Neuronal stem cell (in vitro differentiated cells): ENCODE measurements at regions not wholly inside any gene's neighbourhood (a gene's known extent, or its start where the extent isn't known, plus 50 kb on each side); places are given as distances from the start of the nearest gene placed in this dataset.

Source experiments
- DNase-seq: peaks from one replicate; pipeline ENCODE4 v3.0.0-alpha.2; 2013; ENCODE audit warnings: low spot score
- H2AFZ ChIP-seq: one replicate; pipeline ENCODE4 v1.6.1; 2013; ENCODE audit warnings: mild to moderate bottlenecking, low read length, inconsistent platforms
- H2AK5ac ChIP-seq: 2 replicates; pipeline ENCODE4 v1.6.1; 2013; ENCODE audit warnings: low read depth, mild to moderate bottlenecking, inconsistent platforms, low read length, moderate library complexity, mixed read lengths
- H2BK120ac ChIP-seq: 2 replicates; pipeline ENCODE4 v1.6.1; 2013; ENCODE audit warnings: low read depth, mild to moderate bottlenecking, inconsistent platforms, low read length, moderate library complexity, mixed read lengths
- H2BK12ac ChIP-seq: one replicate; pipeline ENCODE4 v1.6.1; 2013; ENCODE audit warnings: low read length, inconsistent platforms
- H2BK15ac ChIP-seq: 2 replicates; pipeline ENCODE4 v1.6.1; 2013; ENCODE audit warnings: mild to moderate bottlenecking, low read length, inconsistent platforms, mixed read lengths
- H2BK5ac ChIP-seq: one replicate; pipeline ENCODE4 v1.6.1; 2013; ENCODE audit warnings: inconsistent platforms, mild to moderate bottlenecking, low read length, moderate library complexity
- H3K14ac ChIP-seq: one replicate; pipeline ENCODE4 v1.6.1; 2013; ENCODE audit warnings: low read length, inconsistent platforms
- H3K18ac ChIP-seq: 2 replicates; pipeline ENCODE4 v1.6.1; 2013; ENCODE audit warnings: low read length, inconsistent platforms
- H3K23ac ChIP-seq: 2 replicates; pipeline ENCODE4 v1.6.1; 2013; ENCODE audit warnings: low read depth, mild to moderate bottlenecking, mixed read lengths, low read length, inconsistent platforms; ENCODE audit not compliant: poor library complexity
- H3K27ac ChIP-seq: replicated peaks from 3 replicates; pipeline ENCODE4 v1.5.1; 2013; ENCODE audit warnings: low read length, inconsistent platforms
- H3K27me3 ChIP-seq, 3 experiments: 2 replicates each; pipeline ENCODE4 v1.6.1; 2013; ENCODE audit warnings: low read length in 3 of 3, mild to moderate bottlenecking in 2 of 3, inconsistent platforms in 1 of 3, low read depth in 1 of 3, mixed read lengths in 1 of 3, moderate library complexity in 1 of 3; ENCODE audit not compliant: control insufficient read depth in 3 of 3, insufficient read depth in 3 of 3
- H3K36me3 ChIP-seq, 2 donors: replicated peaks in 1 of 2; 2 replicates each; pipeline ENCODE4 v1.6.1; 2013; ENCODE audit warnings: low read length in 2 of 2; ENCODE audit not compliant: control insufficient read depth in 2 of 2, insufficient read depth in 2 of 2
- H3K4ac ChIP-seq: 2 replicates; pipeline ENCODE4 v1.6.1; 2013; ENCODE audit warnings: inconsistent platforms, mild to moderate bottlenecking, low read length, moderate library complexity
- H3K4me1 ChIP-seq, 2 donors: 1 replicate in 1 of 2; 2 replicates in 1 of 2; pipeline ENCODE4 v1.6.1; 2013; ENCODE audit warnings: low read length in 2 of 2, low read depth in 1 of 2; ENCODE audit not compliant: control insufficient read depth in 2 of 2, insufficient read depth in 1 of 2
- H3K4me2 ChIP-seq: one replicate; pipeline ENCODE4 v1.6.1; 2013; ENCODE audit warnings: mild to moderate bottlenecking, low read length, inconsistent platforms; ENCODE audit not compliant: insufficient read depth, poor library complexity, severe bottlenecking
- H3K4me3 ChIP-seq, 2 donors: 2 replicates each; pipeline ENCODE4 v1.5.1; 2013; ENCODE audit warnings: low read length in 2 of 2, mild to moderate bottlenecking in 2 of 2, inconsistent platforms in 1 of 2, moderate library complexity in 1 of 2
- H3K79me1 ChIP-seq: one replicate; pipeline ENCODE4 v1.6.1; 2013; ENCODE audit warnings: low read depth, mild to moderate bottlenecking, inconsistent platforms, low read length, moderate library complexity
- H3K9ac ChIP-seq: one replicate; pipeline ENCODE4 v1.6.1; 2013; ENCODE audit warnings: mild to moderate bottlenecking, low read depth, low read length, inconsistent platforms; ENCODE audit not compliant: poor library complexity
- H3K9me3 ChIP-seq, 2 donors: replicated peaks in 1 of 2; 2 replicates each; pipeline versions ENCODE3 to v1.6.1; 2013; ENCODE audit warnings: low read length in 2 of 2, mild to moderate bottlenecking in 2 of 2, inconsistent platforms in 1 of 2, low read depth in 1 of 2, mixed read lengths in 1 of 2, moderate library complexity in 1 of 2; ENCODE audit not compliant: control insufficient read depth in 2 of 2, insufficient read depth in 1 of 2
- H4K8ac ChIP-seq: one replicate; pipeline ENCODE4 v1.6.1; 2013; ENCODE audit warnings: low read depth, mild to moderate bottlenecking, inconsistent platforms, low read length, moderate library complexity
- H4K91ac ChIP-seq: one replicate; pipeline ENCODE4 v1.6.1; 2013; ENCODE audit warnings: low read length, low read depth, mild to moderate bottlenecking, inconsistent platforms; ENCODE audit not compliant: poor library complexity
- WGBS, 2 donors: extraction: QIAGEN DNeasy Blood & Tissue Kit; methylation state at CpG; one replicate each; pipeline ENCODE4 v1.1.7; 2013; ENCODE audit warnings: missing lambda C conversion rate in 2 of 2, mixed read lengths in 1 of 2; ENCODE audit not compliant: insufficient read length in 2 of 2, insufficient replicate concordance in 1 of 2; ENCODE audit errors: extremely low coverage in 2 of 2; 5-methylcytosine and 5-hydroxymethylcytosine counted together

DNA sequence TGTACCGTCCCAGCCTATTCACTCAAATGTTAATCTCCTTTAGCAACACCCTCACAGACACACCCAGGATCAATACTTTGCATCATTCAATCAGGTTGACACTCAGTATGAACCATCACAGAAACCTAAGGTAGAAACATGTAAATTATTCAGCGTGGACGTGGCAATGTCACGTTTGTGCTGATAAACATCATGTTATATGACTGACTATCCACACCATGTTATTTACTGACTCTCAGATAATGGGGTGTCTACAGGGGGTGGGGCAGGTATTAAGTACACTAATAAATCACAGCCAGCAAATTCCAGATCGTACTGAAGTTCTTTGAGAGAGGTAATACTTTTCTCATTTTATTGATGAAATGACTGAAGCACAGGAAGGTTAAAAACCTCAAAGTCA is 280.0 kb downstream of the C12orf75 start:
- Histone ChIP-seq H3K27me3 (no peaks in the 10 kb centered on the region), H3K14ac (no peak overlapping the region), H3K4ac (no peak overlapping the region), H4K91ac (no peak overlapping the region), H3K36me3 (no peaks in the 10 kb centered on the region), H2BK120ac (no peak overlapping the region), H3K9ac (no peak overlapping the region), H3K4me2 (no peak overlapping the region), H4K8ac (no peak overlapping the region), H3K27ac (no peak overlapping the region), H2BK12ac (no peak overlapping the region), H3K18ac (no peak overlapping the region), H2AK5ac (no peak overlapping the region), H3K23ac (no peak overlapping the region), H3K9me3 (no peaks in the 10 kb centered on the region), H3K4me3 (no peak overlapping the region), H3K4me1 (peaks cover 0 to 3% of the 10 kb centered on the region in 2 donors), H3K79me1 (no peaks in the 10 kb centered on the region), H2BK5ac (no peak overlapping the region), H2AFZ (no peak overlapping the region), H2BK15ac (no peak overlapping the region)
- no CpG with 5 or more reads among the region's 5 CpGs for WGBS, 2 donors
- no peak for DNase-seq

GRCh38 chr12:105611340-105611739 is 280.8 kb downstream of the C12orf75 start:
- H3K23ac ChIP-seq = no peak overlapping the region
- no peaks in the 10 kb centered on the region for H3K79me1 ChIP-seq
- H2BK15ac ChIP-seq = no peak overlapping the region
- no peaks in the 10 kb centered on the region for H3K9me3 ChIP-seq
- DNase-seq = no peak
- H3K27ac ChIP-seq = no peak overlapping the region
- no peak overlapping the region for H3K4me2 ChIP-seq
- no peak overlapping the region for H2AK5ac ChIP-seq
- no peak overlapping the region for H2BK120ac ChIP-seq
- no peaks in the 10 kb centered on the region for H3K36me3 ChIP-seq
- WGBS, 2 donors = no CpG with 5 or more reads among the region's 3 CpGs
- H3K4me1 ChIP-seq = peaks cover 0 to 3% of the 10 kb centered on the region in 2 donors
- H3K4me3 ChIP-seq = no peak overlapping the region
- no peak overlapping the region for H3K14ac ChIP-seq
- H2BK5ac ChIP-seq = no peak overlapping the region
- H3K18ac ChIP-seq = no peak overlapping the region
- H2BK12ac ChIP-seq = no peak overlapping the region
- no peak overlapping the region for H4K8ac ChIP-seq
- no peaks in the 10 kb centered on the region for H3K27me3 ChIP-seq
- H3K9ac ChIP-seq = no peak overlapping the region
- H3K4ac ChIP-seq = no peak overlapping the region
- no peak overlapping the region for H2AFZ ChIP-seq
- H4K91ac ChIP-seq = no peak overlapping the region

DNA sequence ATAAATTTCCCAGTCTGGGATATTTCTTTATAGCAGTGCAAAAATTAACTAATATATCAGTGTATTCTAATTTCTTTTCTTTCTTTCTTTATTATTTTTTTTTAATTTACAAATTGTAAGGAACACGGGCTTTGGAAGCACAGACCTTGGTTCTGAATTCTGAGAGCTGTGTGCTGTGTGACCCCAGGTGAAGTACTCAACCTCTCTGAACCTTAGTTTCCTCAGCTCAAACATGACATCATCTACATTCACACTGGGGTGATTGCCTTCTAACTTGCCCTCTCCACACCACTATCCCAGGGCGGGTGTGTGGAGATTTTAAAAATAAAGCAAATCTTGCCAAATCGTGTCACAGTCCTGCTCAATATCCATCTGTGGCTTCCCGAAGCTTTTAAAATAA is 282.8 kb downstream of the C12orf75 start:
- H4K91ac ChIP-seq = no peak overlapping the region
- no peak overlapping the region for H3K18ac ChIP-seq
- no peak overlapping the region for H2BK15ac ChIP-seq
- no peak overlapping the region for H3K27ac ChIP-seq
- WGBS, 2 donors = no CpG with 5 or more reads among the region's 4 CpGs
- no peaks in the 10 kb centered on the region for H3K27me3 ChIP-seq
- no peaks in the 10 kb centered on the region for H3K9me3 ChIP-seq
- H2BK5ac ChIP-seq = no peak overlapping the region
- H4K8ac ChIP-seq = no peak overlapping the region
- DNase-seq = no peak
- H3K14ac ChIP-seq = no peak overlapping the region
- H2BK120ac ChIP-seq = no peak overlapping the region
- H3K4me3 ChIP-seq = no peak overlapping the region
- no peak overlapping the region for H3K4ac ChIP-seq
- peaks cover 1 to 3% of the 10 kb centered on the region in 2 donors for H3K4me1 ChIP-seq
- no peak overlapping the region for H2AFZ ChIP-seq
- no peaks in the 10 kb centered on the region for H3K36me3 ChIP-seq
- no peak overlapping the region for H3K9ac ChIP-seq
- H2AK5ac ChIP-seq = no peak overlapping the region
- no peaks in the 10 kb centered on the region for H3K79me1 ChIP-seq
- no peak overlapping the region for H2BK12ac ChIP-seq
- H3K4me2 ChIP-seq = no peak overlapping the region
- H3K23ac ChIP-seq = no peak overlapping the region

DNA sequence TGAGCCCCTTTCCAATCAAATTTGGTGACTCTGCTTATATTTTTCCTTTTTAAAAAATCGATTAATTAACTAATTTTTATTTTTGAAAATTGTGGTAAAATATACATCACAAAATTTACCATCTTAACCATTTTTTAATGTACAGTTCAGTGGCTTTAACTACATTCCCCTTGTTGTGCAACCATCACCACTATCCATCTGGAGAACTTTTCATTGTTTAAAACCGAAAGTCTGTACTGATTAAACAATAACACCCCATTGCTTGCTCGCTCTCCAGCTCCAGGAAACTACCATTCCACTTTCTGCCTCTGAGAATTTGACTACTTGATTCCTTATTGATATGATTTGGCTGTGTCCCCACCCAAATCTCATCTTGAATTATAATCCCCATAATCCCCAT is 283.4 kb downstream of the C12orf75 start:
- Histone ChIP-seq H3K18ac (no peak overlapping the region), H3K4ac (no peak overlapping the region), H3K4me3 (no peak overlapping the region), H3K23ac (no peak overlapping the region), H2BK5ac (no peak overlapping the region), H3K4me1 (peaks cover 1 to 3% of the 10 kb centered on the region in 2 donors), H4K8ac (no peak overlapping the region), H3K9ac (no peak overlapping the region), H3K9me3 (no peaks in the 10 kb centered on the region), H4K91ac (no peak overlapping the region), H2AFZ (no peak overlapping the region), H3K79me1 (no peaks in the 10 kb centered on the region), H2BK120ac (no peak overlapping the region), H3K27ac (no peak overlapping the region), H3K36me3 (no peaks in the 10 kb centered on the region), H2BK15ac (no peak overlapping the region), H2AK5ac (no peak overlapping the region), H3K4me2 (no peak overlapping the region), H3K14ac (no peak overlapping the region), H2BK12ac (no peak overlapping the region), H3K27me3 (no peaks in the 10 kb centered on the region)
- DNase-seq = no peak
- WGBS, 2 donors = no CpG with 5 or more reads among the region's 3 CpGs
